SK-N-SH (cell line): ENCODE measurements at regions not wholly inside any gene's neighbourhood (a gene's known extent, or its start where the extent isn't known, plus 50 kb on each side); places are given as distances from the start of the nearest gene placed in this dataset.

Source experiments
- CTCF ChIP-seq: fragments of 200-600 bp; sonication (generic); IDR thresholded peaks from 2 replicates; pipeline ENCODE4 v1.6.1; 2017; ENCODE audit warnings: antibody characterized with exemption, mild to moderate bottlenecking, moderate library complexity
- JUND ChIP-seq: IDR thresholded peaks from 2 replicates; pipeline ENCODE4 v1.4.0; 2012

GRCh38 chr15:62845241-62846126 is 197.1 kb upstream of the TPM1 start:
- TF ChIP-seq CTCF (no peak), JUND (peak; percentile 92)
